Glutamatergic neuron (in vitro differentiated cells): ENCODE measurements at regions not wholly inside any gene's neighbourhood (a gene's known extent, or its start where the extent isn't known, plus 50 kb on each side); places are given as distances from the start of the nearest gene placed in this dataset.
A peak's percentile ranks its signal among the peaks of the same experiment; 100 is the strongest.

Source experiments
- DNase-seq: peaks from one replicate; pipeline ENCODE4 v3.0.0; 2022
- H3K27ac Mint-ChIP-seq: one replicate; pipeline ENCODE4 v1.8.0; 2020; ENCODE audit warnings: mild to moderate bottlenecking, mixed read lengths, inconsistent platforms; ENCODE audit not compliant: unreplicated experiment
- H3K27me3 Mint-ChIP-seq: one replicate; pipeline ENCODE4 v1.8.0; 2020; ENCODE audit warnings: mild to moderate bottlenecking, moderate library complexity, mixed read lengths, inconsistent platforms; ENCODE audit not compliant: unreplicated experiment
- H3K36me3 Mint-ChIP-seq: one replicate; pipeline ENCODE4 v1.8.0; 2020; ENCODE audit warnings: mild to moderate bottlenecking, mixed read lengths, inconsistent platforms; ENCODE audit not compliant: unreplicated experiment
- H3K4me1 Mint-ChIP-seq: one replicate; pipeline ENCODE4 v1.8.0; 2020; ENCODE audit warnings: mild to moderate bottlenecking, low read depth, mixed read lengths, inconsistent platforms; ENCODE audit not compliant: unreplicated experiment
- H3K4me3 Mint-ChIP-seq: one replicate; pipeline ENCODE4 v1.8.0; 2020; ENCODE audit warnings: mild to moderate bottlenecking, mixed read lengths, inconsistent platforms; ENCODE audit not compliant: unreplicated experiment
- H3K9me3 Mint-ChIP-seq: one replicate; pipeline ENCODE4 v1.8.0; 2020; ENCODE audit warnings: mild to moderate bottlenecking, moderate library complexity, mixed read lengths, inconsistent platforms; ENCODE audit not compliant: unreplicated experiment
- TF ChIP-seq, protein P1 (sequence below): fragments of 200-600 bp; sonication (generic); IDR thresholded peaks from one replicate; pipeline ENCODE4 v1.5.0; 2021; ENCODE audit not compliant: partially characterized antibody, unreplicated experiment

DNA sequence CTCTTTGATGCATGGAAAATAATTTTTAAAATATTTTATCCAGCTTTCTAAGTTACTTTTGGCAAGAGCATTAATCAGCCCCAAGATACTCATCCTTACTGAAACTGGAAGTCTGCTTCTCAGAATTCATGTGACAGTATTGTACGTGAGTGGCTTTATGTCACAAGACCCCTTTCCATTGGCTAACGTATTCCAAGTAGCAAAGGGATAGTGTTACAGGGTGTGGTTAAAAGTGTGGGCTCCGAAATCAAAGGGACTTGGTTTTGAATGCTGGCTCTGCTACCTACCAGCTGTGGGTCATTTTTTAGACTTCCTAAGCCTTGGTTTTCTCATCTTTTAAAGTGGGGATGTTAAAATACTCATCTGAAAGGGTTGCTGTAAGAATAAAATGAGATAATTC is 91.7 kb downstream of the RHOU start:
- Mint-ChIP-seq H3K9me3 (peaks cover 1% of the 10 kb centered on the region), H3K36me3 (peaks cover 6% of the 10 kb centered on the region), H3K4me1 (peaks cover 5% of the 10 kb centered on the region), H3K27ac (no peak overlapping the region), H3K27me3 (peaks cover 2% of the 10 kb centered on the region), H3K4me3 (no peak overlapping the region)
- TF ChIP-seq, protein P1, sequence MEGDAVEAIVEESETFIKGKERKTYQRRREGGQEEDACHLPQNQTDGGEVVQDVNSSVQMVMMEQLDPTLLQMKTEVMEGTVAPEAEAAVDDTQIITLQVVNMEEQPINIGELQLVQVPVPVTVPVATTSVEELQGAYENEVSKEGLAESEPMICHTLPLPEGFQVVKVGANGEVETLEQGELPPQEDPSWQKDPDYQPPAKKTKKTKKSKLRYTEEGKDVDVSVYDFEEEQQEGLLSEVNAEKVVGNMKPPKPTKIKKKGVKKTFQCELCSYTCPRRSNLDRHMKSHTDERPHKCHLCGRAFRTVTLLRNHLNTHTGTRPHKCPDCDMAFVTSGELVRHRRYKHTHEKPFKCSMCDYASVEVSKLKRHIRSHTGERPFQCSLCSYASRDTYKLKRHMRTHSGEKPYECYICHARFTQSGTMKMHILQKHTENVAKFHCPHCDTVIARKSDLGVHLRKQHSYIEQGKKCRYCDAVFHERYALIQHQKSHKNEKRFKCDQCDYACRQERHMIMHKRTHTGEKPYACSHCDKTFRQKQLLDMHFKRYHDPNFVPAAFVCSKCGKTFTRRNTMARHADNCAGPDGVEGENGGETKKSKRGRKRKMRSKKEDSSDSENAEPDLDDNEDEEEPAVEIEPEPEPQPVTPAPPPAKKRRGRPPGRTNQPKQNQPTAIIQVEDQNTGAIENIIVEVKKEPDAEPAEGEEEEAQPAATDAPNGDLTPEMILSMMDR = no peak
- no peak for DNase-seq

DNA sequence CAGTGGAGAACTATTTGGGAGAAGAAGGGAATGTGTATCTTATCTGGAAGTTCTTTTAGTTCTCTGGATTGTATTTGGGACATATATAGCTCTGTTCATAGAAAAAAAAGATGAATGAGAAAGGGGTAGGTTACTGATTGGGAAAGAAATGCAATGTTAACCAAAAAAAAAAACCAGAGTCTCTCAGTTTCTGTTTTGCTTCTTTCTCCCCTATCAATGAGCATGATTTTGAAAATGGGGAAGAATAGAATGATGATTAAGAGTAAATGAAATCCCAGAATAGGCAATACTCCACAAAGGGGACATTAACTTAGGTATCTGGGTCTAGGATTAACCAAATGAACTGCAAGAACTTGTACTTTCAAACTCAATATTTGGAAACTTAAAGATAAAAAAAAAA is 92.9 kb downstream of the RHOU start:
- TF ChIP-seq, protein P1 = no peak
- Mint-ChIP-seq H3K36me3 (peaks cover 6% of the 10 kb centered on the region), H3K4me1 (peaks cover 5% of the 10 kb centered on the region), H3K9me3 (peaks cover 1% of the 10 kb centered on the region), H3K4me3 (peak overlapping the region; percentile 21), H3K27ac (no peak overlapping the region), H3K27me3 (peaks cover 2% of the 10 kb centered on the region)
- no peak for DNase-seq

DNA sequence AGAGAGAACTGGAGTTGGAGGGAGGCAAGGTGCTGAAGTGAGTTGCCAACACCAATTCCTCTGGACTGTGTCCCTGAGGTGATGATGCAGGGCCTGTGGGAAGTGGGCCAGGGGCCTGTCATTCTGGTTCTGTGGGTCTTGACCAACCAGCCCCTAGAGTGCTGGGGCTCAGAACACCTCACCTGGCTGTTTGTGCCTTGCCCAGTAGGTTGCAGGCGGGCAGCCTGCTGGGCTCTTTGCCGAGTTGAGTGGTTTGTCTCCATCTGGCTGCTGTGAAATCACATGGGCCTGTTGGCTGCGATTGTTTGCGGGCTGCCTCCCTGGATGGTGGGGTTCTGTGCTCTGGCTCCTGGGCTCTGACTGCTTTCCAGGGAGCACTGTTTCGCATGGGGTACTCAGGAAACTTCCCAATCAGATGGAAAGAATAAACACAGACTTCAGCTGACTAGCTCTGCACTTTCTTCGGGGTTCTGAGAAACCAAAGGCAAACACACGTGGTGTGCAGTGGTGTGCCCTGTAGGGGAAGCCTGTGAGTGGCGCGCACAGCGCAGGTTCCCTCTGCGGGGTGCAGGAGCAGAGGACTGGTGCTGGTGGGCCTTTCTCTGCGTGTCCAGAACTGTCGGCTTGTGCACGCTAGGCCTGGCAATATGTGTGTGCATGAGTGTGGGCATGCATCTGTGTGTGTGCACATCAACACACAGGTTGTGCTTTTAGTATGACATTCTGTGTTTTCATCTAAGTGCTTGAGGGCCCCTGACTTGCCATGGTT is 95.1 kb downstream of the RHOU start:
- Mint-ChIP-seq H3K27me3 (peaks cover 5% of the 10 kb centered on the region), H3K9me3 (peaks cover 1% of the 10 kb centered on the region), H3K27ac (no peak overlapping the region), H3K4me1 (peaks cover 9% of the 10 kb centered on the region), H3K36me3 (peaks cover 6% of the 10 kb centered on the region), H3K4me3 (no peak overlapping the region)
- no peak for DNase-seq
- TF ChIP-seq, protein P1 = no peak

DNA sequence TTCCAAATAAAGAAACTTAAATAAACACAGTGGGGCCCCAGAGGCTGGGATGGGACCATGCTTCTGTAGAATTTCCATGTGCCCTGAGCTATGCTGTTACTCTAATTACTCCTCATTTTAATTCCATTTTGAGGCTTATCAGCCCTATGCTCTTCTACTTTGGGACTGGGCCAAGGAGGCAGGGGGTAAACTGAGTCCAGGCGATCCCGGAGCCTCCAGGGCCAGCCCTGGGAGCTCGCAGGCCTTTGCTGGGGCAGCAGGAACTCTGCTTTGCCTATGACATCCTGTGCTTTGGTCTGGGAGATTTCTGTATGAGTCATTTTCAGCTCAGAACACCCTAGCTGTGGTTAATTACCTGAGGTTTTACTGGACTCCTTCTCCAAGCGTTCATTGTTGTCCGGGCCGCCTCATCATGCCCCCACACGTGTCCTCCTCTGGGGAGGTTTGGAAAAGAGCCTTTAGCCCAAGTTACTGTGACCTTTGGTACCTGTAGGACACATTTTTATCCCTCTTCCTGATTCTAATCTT is 95.7 kb downstream of the RHOU start:
- TF ChIP-seq, protein P1 = no peak
- peaks cover 6% of the 10 kb centered on the region for H3K36me3 Mint-ChIP-seq
- no peak for DNase-seq
- no peak overlapping the region for H3K27ac Mint-ChIP-seq
- H3K27me3 Mint-ChIP-seq = peaks cover 5% of the 10 kb centered on the region
- peaks cover 9% of the 10 kb centered on the region for H3K4me1 Mint-ChIP-seq
- peaks cover 1% of the 10 kb centered on the region for H3K9me3 Mint-ChIP-seq
- no peak overlapping the region for H3K4me3 Mint-ChIP-seq

DNA sequence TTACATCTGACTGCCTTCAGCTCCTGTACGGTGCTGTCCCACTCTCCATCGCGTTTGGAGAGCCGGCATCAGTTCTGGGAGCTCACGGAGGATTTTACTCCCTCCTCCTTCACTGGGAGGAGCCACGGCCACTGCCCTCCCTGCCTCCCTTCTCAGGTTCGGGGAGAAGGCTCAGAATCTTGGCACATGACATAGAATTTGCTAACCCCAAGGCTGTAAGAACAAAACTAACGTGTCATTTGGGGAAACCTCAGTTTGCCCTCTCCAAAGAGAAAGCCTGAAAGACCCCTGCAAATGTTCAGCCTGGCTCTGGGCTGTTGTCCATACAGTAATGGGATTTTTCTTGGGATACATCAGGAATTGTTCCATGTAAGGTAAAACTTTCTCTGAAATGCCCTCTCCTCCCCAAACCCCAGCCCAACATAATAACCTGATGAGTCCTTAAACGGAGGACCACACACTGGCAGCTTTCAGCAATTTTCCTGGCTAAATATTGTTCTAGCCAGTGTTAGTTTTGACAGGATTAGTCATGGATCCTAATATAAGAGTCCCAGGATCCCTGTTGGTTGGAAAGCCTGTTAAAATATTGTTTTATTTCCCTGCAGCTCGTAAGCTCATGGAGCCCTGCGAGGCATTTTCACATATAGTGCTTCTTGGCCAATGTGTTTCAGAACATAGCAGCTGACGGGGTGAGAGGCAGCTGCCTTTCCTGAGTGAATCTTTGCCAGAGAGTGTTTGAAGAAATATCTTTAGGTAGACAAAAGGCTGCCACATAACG is 98.8 kb downstream of the RHOU start:
- Mint-ChIP-seq H3K4me3 (no peak overlapping the region), H3K27me3 (peaks cover 5% of the 10 kb centered on the region), H3K9me3 (peaks cover 1% of the 10 kb centered on the region), H3K4me1 (peaks cover 16% of the 10 kb centered on the region), H3K27ac (no peak overlapping the region), H3K36me3 (peaks cover 2% of the 10 kb centered on the region)
- TF ChIP-seq, protein P1 = no peak
- no peak for DNase-seq
